ENCODE measurements at regions not wholly inside any gene's neighbourhood (a gene's known extent, or its start where the extent isn't known, plus 50 kb on each side); places are given as distances from the start of the nearest gene placed in this dataset.
"Not testable (repeated sequence)": the region's sequence is repeated elsewhere in the genome, so short reads cannot be mapped to it uniquely, and the experiment has no call there.

DNA sequence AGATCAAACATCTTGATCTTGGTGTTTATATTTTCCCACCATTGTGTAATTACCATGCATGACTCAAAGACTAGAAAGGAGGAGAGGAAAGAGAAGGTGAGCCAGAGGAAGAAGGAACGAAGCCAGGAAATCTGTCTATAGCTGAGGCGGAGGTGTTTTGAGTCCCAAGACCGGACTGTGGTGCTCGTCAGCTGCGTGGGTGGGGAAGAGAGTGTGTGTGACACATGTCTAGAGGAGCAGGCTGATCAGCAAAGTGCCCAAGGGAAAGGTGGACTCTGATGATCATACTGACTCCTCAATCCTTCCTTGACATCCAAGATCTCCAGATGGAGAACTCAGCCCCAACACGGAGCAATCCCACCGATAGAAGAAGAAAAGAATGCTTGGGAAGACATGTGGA lies 189.5 kb upstream of the MINDY3 start:
- no peak overlapping the region for H3K27ac ChIP-seq
- no peaks in the 10 kb centered on the region for H3K36me3 ChIP-seq
- no peak for DNase-seq
- TF ChIP-seq, protein P1, sequence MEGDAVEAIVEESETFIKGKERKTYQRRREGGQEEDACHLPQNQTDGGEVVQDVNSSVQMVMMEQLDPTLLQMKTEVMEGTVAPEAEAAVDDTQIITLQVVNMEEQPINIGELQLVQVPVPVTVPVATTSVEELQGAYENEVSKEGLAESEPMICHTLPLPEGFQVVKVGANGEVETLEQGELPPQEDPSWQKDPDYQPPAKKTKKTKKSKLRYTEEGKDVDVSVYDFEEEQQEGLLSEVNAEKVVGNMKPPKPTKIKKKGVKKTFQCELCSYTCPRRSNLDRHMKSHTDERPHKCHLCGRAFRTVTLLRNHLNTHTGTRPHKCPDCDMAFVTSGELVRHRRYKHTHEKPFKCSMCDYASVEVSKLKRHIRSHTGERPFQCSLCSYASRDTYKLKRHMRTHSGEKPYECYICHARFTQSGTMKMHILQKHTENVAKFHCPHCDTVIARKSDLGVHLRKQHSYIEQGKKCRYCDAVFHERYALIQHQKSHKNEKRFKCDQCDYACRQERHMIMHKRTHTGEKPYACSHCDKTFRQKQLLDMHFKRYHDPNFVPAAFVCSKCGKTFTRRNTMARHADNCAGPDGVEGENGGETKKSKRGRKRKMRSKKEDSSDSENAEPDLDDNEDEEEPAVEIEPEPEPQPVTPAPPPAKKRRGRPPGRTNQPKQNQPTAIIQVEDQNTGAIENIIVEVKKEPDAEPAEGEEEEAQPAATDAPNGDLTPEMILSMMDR (IDR thresholded peaks at IDR 0.05; ENCODE audit: low read depth, low read length): no peak
- H3K9me3 ChIP-seq (ENCODE audit: severe bottlenecking): no peaks in the 10 kb centered on the region
- no peaks in the 10 kb centered on the region for H3K27me3 ChIP-seq (ENCODE audit: insufficient read depth, low read depth, severe bottlenecking)
- H3K4me3 ChIP-seq (ENCODE audit: low read depth, low read length): no peak overlapping the region

DNA sequence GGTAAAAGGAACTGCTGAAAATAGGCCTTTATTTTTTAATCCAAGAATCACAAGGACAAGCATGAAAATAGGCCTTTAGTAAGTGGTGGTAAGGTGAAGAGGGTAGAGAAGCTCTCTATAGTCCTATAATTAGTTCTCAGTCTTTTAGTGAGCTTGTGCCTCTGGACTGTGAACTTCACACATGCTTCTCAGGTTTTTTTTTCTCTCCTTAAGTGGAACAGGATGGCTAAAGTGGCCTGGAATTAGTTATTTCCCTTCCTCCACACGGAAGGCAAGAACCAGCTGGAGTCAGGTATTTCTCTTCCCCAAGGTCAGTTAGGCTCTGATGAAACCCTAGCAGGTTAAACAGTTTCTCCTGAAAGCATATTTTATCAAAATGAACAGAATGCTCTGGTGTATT lies 203.0 kb upstream of the MINDY3 start:
- Histone ChIP-seq H3K9me3 (ENCODE audit: severe bottlenecking) (no peaks in the 10 kb centered on the region), H3K27ac (no peak overlapping the region), H3K4me3 (ENCODE audit: low read depth, low read length) (no peak overlapping the region), H3K27me3 (ENCODE audit: insufficient read depth, low read depth, severe bottlenecking) (no peaks in the 10 kb centered on the region), H3K36me3 (no peaks in the 10 kb centered on the region)
- DNase-seq: no peak
- TF ChIP-seq, protein P1 (IDR thresholded peaks at IDR 0.05; ENCODE audit: low read depth, low read length): no peak

DNA sequence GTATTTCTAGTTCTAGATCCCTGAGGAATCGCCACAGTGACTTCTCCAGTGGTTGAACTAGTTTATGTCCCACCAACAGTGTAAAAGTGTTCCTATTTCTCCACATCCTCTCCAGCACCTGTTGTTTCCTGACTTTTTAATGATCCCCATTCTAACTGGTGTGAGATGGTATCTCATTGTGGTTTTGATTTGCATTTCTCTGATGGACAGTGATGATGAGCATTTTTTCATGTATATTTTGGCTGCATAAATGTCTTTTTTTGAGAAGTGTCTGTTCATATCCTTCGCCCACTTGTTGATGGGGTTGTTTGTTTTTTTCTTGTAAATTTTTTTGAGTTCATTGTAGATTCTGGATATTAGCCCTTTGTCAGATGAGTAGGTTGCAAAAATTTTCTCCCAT lies 223.2 kb upstream of the MINDY3 start:
- H3K27me3 ChIP-seq (ENCODE audit: insufficient read depth, low read depth, severe bottlenecking); H3K36me3 ChIP-seq; H3K4me3 ChIP-seq (ENCODE audit: low read depth, low read length); H3K9me3 ChIP-seq (ENCODE audit: severe bottlenecking); H3K27ac ChIP-seq; DNase-seq: not testable (repeated sequence)

DNA sequence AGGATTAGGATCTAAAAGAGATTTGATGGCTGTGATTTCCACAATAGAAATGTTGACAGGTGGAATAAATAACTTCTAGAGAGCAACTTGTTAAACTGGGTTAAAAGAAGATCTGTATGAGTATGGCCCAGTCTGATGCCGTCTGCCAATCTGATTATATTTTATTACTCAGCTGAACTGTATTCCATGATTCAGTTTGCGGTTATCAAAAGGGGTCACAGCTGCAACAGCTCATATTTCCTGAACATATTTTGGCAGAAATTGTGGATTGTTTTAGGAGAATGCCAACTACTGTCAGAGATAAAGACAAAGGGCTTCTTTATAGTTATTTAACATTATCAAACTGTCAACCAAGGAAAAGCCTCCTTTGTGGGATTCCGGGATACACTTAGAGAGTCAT lies 244.8 kb upstream of the MINDY3 start:
- DNase-seq: no peak
- H3K36me3 ChIP-seq: no peaks in the 10 kb centered on the region
- H3K4me3 ChIP-seq (ENCODE audit: low read depth, low read length): no peak overlapping the region
- no peaks in the 10 kb centered on the region for H3K27me3 ChIP-seq (ENCODE audit: insufficient read depth, low read depth, severe bottlenecking)
- TF ChIP-seq, protein P1 (IDR thresholded peaks at IDR 0.05; ENCODE audit: low read depth, low read length): no peak
- H3K27ac ChIP-seq: no peak overlapping the region
- no peaks in the 10 kb centered on the region for H3K9me3 ChIP-seq (ENCODE audit: severe bottlenecking)

DNA sequence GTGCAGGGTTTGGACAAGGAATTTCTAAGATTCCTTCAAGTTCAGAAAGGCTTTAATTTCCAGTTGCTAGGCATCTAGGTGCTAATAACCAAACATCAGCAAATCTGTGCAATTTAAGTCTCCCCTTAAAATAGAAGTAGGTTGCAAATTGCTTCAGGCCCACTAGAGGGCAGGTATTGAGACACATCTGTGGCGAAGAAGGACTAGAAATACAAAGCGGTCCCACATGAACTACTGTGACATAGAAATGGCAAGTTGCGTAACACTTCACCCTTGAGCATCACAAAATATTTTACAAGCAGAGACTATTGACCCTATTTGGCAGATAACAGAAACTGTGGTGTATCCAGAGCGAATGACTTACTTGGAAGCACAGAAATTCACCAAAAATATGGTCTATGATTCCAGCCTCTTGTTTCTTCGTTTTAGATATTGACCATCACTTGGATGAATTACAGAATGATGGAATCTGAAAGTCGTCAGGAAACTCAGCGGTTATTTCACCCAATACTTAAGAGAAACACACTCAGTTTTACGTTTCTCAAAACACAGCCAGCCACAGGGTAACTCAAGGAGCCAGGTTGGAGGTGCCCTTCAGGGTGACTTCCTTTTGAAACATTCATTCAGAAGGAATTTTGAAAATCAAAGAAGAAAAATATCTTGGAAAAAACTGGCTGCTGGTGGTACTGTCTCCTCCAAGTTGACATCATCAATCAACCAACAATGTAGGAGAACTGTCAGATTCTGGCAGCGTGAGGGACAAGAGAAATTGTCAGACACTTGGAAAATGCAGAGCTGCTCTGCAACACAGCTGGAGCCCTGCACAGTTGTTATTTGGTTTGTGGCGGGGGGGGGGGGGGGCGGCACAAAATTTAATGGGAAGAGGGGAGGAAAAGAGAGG lies 256.3 kb upstream of the MINDY3 start:
- DNase-seq: peak; percentile 11
- no peak overlapping the region for H3K4me3 ChIP-seq (ENCODE audit: low read depth, low read length)
- no peaks in the 10 kb centered on the region for H3K9me3 ChIP-seq (ENCODE audit: severe bottlenecking)
- no peaks in the 10 kb centered on the region for H3K27me3 ChIP-seq (ENCODE audit: insufficient read depth, low read depth, severe bottlenecking)
- no peak overlapping the region for H3K27ac ChIP-seq
- TF ChIP-seq, protein P1 (IDR thresholded peaks at IDR 0.05; ENCODE audit: low read depth, low read length): peak; percentile 23; the same call in 1 of the 2 replicates
- H3K36me3 ChIP-seq: no peaks in the 10 kb centered on the region

DNA sequence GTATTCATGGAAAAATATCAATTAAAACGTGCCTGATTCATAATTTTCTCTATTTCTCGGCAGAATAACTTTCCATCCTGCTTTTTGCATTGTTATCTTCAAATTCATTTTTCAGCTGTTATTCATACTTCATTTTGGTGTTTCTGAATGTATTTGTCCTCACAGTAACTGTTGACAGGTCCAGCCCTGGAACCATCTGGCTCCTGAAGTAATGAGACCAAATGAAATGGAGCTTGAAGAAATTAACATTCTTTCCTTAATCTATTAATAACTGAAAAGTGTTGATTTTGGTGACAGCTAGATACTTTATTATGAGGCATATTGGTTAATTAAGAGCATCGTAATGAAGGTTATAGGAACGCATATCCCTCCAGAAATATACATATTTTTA lies 257.0 kb upstream of the MINDY3 start:
- Histone ChIP-seq H3K9me3 (ENCODE audit: severe bottlenecking) (no peaks in the 10 kb centered on the region), H3K27me3 (ENCODE audit: insufficient read depth, low read depth, severe bottlenecking) (no peaks in the 10 kb centered on the region), H3K36me3 (no peaks in the 10 kb centered on the region), H3K27ac (no peak overlapping the region), H3K4me3 (ENCODE audit: low read depth, low read length) (no peak overlapping the region)
- TF ChIP-seq, protein P1 (IDR thresholded peaks at IDR 0.05; ENCODE audit: low read depth, low read length): no peak
- no peak for DNase-seq
